HEK293 (cell line): ENCODE measurements at regions not wholly inside any gene's neighbourhood (a gene's known extent, or its start where the extent isn't known, plus 50 kb on each side); places are given as distances from the start of the nearest gene placed in this dataset.

Source experiments
- CTCF ChIA-PET: fragments of 350-600 bp; formaldehyde crosslinking; extraction: SDS; loops from one replicate; lab custom pipeline; 2021; ENCODE audit warnings: antibody characterized with exemption; lab: Yijun Ruan, JAX
- POLR2A ChIA-PET: fragments of 300-600 bp; formaldehyde crosslinking; extraction: SDS; loops from one replicate; lab custom pipeline; 2020; ENCODE audit warnings: antibody characterized with exemption, inconsistent platforms; lab: Yijun Ruan, JAX
- H3K27ac ChIP-seq: fragments of 200-500 bp; sonication (Bioruptor generic); 2 replicates; pipeline ENCODE4 v1.5.1; 2014; ENCODE audit warnings: low read depth, low read length, control low read depth, inconsistent platforms; ENCODE audit errors: extremely low read depth
- H3K36me3 ChIP-seq, 2 experiments: fragments of 200-500 bp in 1 of 2; sonication (Bioruptor generic) in 1 of 2; 1 replicate in 1 of 2; 2 replicates in 1 of 2; pipeline ENCODE4 v1.5.1; 2014 to 2017; ENCODE audit warnings: inconsistent platforms in 2 of 2, low read length in 2 of 2; ENCODE audit not compliant: control insufficient read depth in 2 of 2, insufficient read depth in 1 of 2
- H3K4me1 ChIP-seq: fragments of 200-500 bp; sonication (Bioruptor generic); 2 replicates; pipeline ENCODE4 v1.5.1; 2014; ENCODE audit warnings: mild to moderate bottlenecking, low read length, inconsistent platforms; ENCODE audit not compliant: control insufficient read depth, insufficient read depth
- H3K4me3 ChIP-seq: 2 replicates; pipeline ENCODE4 v1.5.1; 2011; ENCODE audit warnings: low read depth, mild to moderate bottlenecking, control low read depth, low read length, moderate library complexity
- H3K9me3 ChIP-seq: fragments of 200-500 bp; sonication (Bioruptor generic); 2 replicates; pipeline ENCODE4 v1.5.1; 2014; ENCODE audit warnings: low read depth, low read length, inconsistent platforms; ENCODE audit not compliant: control insufficient read depth, insufficient read depth
- BCL11B ChIP-seq: fragments of 450-650 bp; formaldehyde crosslinking; IDR thresholded peaks from 2 replicates; pipeline ENCODE4 v1.5.1; 2016; ENCODE audit warnings: low read depth, missing biosample characterization, missing genetic modification characterization
- HOXD13 ChIP-seq: sonication (generic); formaldehyde crosslinking; IDR thresholded peaks from 2 replicates; pipeline ENCODE4 v1.8.0; 2022; ENCODE audit warnings: missing genetic modification reagents, borderline replicate concordance
- KLF7 ChIP-seq: fragments of 450-650 bp; formaldehyde crosslinking; IDR thresholded peaks from 2 replicates; pipeline ENCODE4 v1.5.1; 2016; ENCODE audit warnings: missing biosample characterization, missing genetic modification characterization, borderline replicate concordance
- PBX3 ChIP-seq: sonication (generic); formaldehyde crosslinking; IDR thresholded peaks from 2 replicates; pipeline ENCODE4 v1.8.1; 2022; ENCODE audit warnings: mild to moderate bottlenecking, moderate library complexity, missing genetic modification reagents
- PRDM1 ChIP-seq: fragments of 450-650 bp; formaldehyde crosslinking; IDR thresholded peaks from 2 replicates; pipeline ENCODE4; 2016; ENCODE audit warnings: missing biosample characterization, missing genetic modification characterization
- SCRT2 ChIP-seq: fragments of 450-650 bp; formaldehyde crosslinking; IDR thresholded peaks from 2 replicates; pipeline ENCODE4 v1.5.1; 2016; ENCODE audit warnings: missing biosample characterization, missing genetic modification characterization
- SETDB1 ChIP-seq: IDR thresholded peaks from one replicate; pipeline ENCODE4 v1.6.1; 2017; ENCODE audit warnings: mild to moderate bottlenecking, low read length, moderate library complexity, mixed read lengths; ENCODE audit not compliant: insufficient read length
- SP3 ChIP-seq: fragments of 450-650 bp; formaldehyde crosslinking; IDR thresholded peaks from 2 replicates; pipeline ENCODE4 v1.5.1; 2016; ENCODE audit warnings: missing biosample characterization, missing genetic modification characterization
- TRIM28 ChIP-seq: IDR thresholded peaks from 2 replicates; pipeline ENCODE4 v1.6.1; 2011; ENCODE audit warnings: low read length, control low read depth, borderline replicate concordance
- ZBTB8A ChIP-seq: fragments of 450-650 bp; formaldehyde crosslinking; IDR thresholded peaks from 2 replicates; pipeline ENCODE4 v1.5.1; 2016; ENCODE audit warnings: missing biosample characterization, missing genetic modification characterization
- ZFP37 ChIP-seq: fragments of 450-650 bp; formaldehyde crosslinking; IDR thresholded peaks from 2 replicates; pipeline ENCODE4 v1.5.1; 2016; ENCODE audit warnings: missing biosample characterization, missing genetic modification characterization
- ZNF10 ChIP-seq: fragments of 450-650 bp; formaldehyde crosslinking; IDR thresholded peaks from 2 replicates; pipeline ENCODE4 v1.5.1; 2017; ENCODE audit warnings: missing biosample characterization, missing genetic modification characterization
- ZNF138 ChIP-seq: fragments of 450-650 bp; formaldehyde crosslinking; IDR thresholded peaks from 2 replicates; pipeline ENCODE4 v1.5.1; 2016; ENCODE audit warnings: missing biosample characterization, missing genetic modification characterization, borderline replicate concordance
- ZNF155 ChIP-seq: fragments of 450-650 bp; formaldehyde crosslinking; IDR thresholded peaks from 2 replicates; pipeline ENCODE4 v1.5.1; 2016; ENCODE audit warnings: missing biosample characterization, missing genetic modification characterization
- ZNF169 ChIP-seq: fragments of 450-650 bp; formaldehyde crosslinking; IDR thresholded peaks from 2 replicates; pipeline ENCODE4 v1.5.1; 2016; ENCODE audit warnings: missing biosample characterization, missing genetic modification characterization
- ZNF184 ChIP-seq: fragments of 450-650 bp; IDR thresholded peaks from 2 replicates; pipeline ENCODE4 v1.5.1; 2018; ENCODE audit warnings: missing biosample characterization, mild to moderate bottlenecking, missing genetic modification characterization
- ZNF248 ChIP-seq: fragments of 450-650 bp; formaldehyde crosslinking; IDR thresholded peaks from 2 replicates; pipeline ENCODE4 v1.5.1; 2017; ENCODE audit warnings: missing biosample characterization, missing genetic modification characterization
- ZNF266 ChIP-seq: fragments of 450-650 bp; formaldehyde crosslinking; IDR thresholded peaks from 2 replicates; pipeline ENCODE4 v1.5.1; 2016; ENCODE audit warnings: missing biosample characterization, missing genetic modification characterization, low read depth
- ZNF366 ChIP-seq: fragments of 450-650 bp; formaldehyde crosslinking; conservative IDR thresholded peaks from 2 replicates; pipeline ENCODE4 v1.5.1; 2016; ENCODE audit warnings: missing biosample characterization, missing genetic modification characterization
- ZNF394 ChIP-seq: fragments of 450-650 bp; formaldehyde crosslinking; IDR thresholded peaks from 2 replicates; pipeline ENCODE4 v1.5.1; 2016; ENCODE audit warnings: missing biosample characterization, missing genetic modification characterization, mild to moderate bottlenecking, moderate library complexity, borderline replicate concordance
- ZNF473 ChIP-seq: fragments of 450-650 bp; formaldehyde crosslinking; IDR thresholded peaks from 2 replicates; pipeline ENCODE4 v1.5.1; 2017; ENCODE audit warnings: missing biosample characterization, missing genetic modification characterization
- ZNF549 ChIP-seq: fragments of 450-650 bp; IDR thresholded peaks from 2 replicates; pipeline ENCODE4 v1.5.1; 2018; ENCODE audit warnings: missing biosample characterization, missing genetic modification characterization, mild to moderate bottlenecking, inconsistent platforms, moderate library complexity
- ZNF639 ChIP-seq: fragments of 450-650 bp; formaldehyde crosslinking; IDR thresholded peaks from 2 replicates; pipeline ENCODE4 v1.5.1; 2016; ENCODE audit warnings: missing biosample characterization, missing genetic modification characterization
- ZNF791 ChIP-seq: fragments of 450-650 bp; formaldehyde crosslinking; IDR thresholded peaks from 2 replicates; pipeline ENCODE4 v1.5.1; 2016; ENCODE audit warnings: missing biosample characterization, missing genetic modification characterization
- ZSCAN16 ChIP-seq: fragments of 450-650 bp; formaldehyde crosslinking; IDR thresholded peaks from 2 replicates; pipeline ENCODE4 v1.5.1; 2016; ENCODE audit warnings: missing biosample characterization, missing genetic modification characterization
- ZSCAN23 ChIP-seq: fragments of 450-650 bp; formaldehyde crosslinking; IDR thresholded peaks from 2 replicates; pipeline ENCODE4 v1.5.1; 2016; ENCODE audit warnings: missing biosample characterization, missing genetic modification characterization
- TF ChIP-seq, protein P1 (sequence below): fragments of 450-650 bp; formaldehyde crosslinking; IDR thresholded peaks from 2 replicates; pipeline ENCODE4 v1.5.1; 2016; ENCODE audit warnings: missing biosample characterization, missing genetic modification characterization

GRCh38 chr1:87981386-87981785 is 652.7 kb downstream of the LMO4 start:
- POLR2A ChIA-PET = no interaction called here

DNA sequence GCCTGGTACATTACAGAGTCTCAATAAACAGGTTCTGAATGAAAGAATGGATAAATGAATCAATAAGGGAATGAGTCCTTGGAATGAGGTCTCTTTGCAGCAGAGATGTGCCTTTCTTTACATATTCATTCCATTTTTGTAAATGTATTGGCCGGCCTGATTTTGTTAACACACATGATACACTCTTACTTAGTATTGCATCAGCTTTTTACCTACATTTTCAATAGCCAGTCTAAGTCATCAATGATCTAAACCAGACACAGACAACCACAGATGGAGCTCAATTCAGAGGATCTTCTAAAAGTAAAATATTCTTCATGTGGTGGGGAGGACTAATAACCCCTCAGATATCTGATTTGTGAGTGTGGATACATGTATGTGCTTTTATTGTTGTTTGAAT is 653.1 kb downstream of the LMO4 start:
- H3K36me3 ChIP-seq = no peaks in the 10 kb centered on the region
- TF ChIP-seq SETDB1 (peak; percentile 34), ZNF138 (tag by site-specific recombination) (no peak)
- TF ChIP-seq, protein P1, sequence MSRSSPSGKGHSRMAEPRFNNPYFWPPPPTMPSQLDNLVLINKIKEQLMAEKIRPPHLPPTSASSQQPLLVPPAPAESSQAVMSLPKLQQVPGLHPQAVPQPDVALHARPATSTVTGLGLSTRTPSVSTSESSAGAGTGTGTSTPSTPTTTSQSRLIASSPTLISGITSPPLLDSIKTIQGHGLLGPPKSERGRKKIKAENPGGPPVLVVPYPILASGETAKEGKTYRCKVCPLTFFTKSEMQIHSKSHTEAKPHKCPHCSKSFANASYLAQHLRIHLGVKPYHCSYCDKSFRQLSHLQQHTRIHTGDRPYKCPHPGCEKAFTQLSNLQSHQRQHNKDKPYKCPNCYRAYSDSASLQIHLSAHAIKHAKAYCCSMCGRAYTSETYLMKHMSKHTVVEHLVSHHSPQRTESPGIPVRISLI (tag by site-specific recombination) = no peak
- ChIA-PET POLR2A (no interaction called here), CTCF (interaction anchor here (1.2 kb wide), 1 partner anchor 28 kb away, joined by 4 read pairs; no protein-coding TSS in a partner anchor)
- H3K4me3 ChIP-seq = no peak overlapping the region
- no peaks in the 10 kb centered on the region for H3K9me3 ChIP-seq
- H3K27ac ChIP-seq = no peak overlapping the region
- no peaks in the 10 kb centered on the region; the same call in 1 of the 2 replicates for H3K4me1 ChIP-seq

More at GRCh38 chr1:87981386-87981785, 652.7 kb downstream of the LMO4 start:
- no peak overlapping the region for H3K27ac ChIP-seq
- H3K4me3 ChIP-seq = no peak overlapping the region
- H3K36me3 ChIP-seq = no peaks in the 10 kb centered on the region
- CTCF ChIA-PET = interaction anchor here (1.2 kb wide), 1 partner anchor 27 kb away, joined by 4 read pairs; no protein-coding TSS in a partner anchor
- TF ChIP-seq ZNF366 (tag by site-specific recombination) (no peak), KLF7 (no peak), PRDM1 (no peak), ZNF169 (no peak), ZNF791 (tag by site-specific recombination) (no peak), ZSCAN23 (tag by site-specific recombination) (no peak), ZNF184 (no peak), SP3 (tag by site-specific recombination) (no peak), ZFP37 (tag by site-specific recombination) (no peak), ZSCAN16 (tag by site-specific recombination) (no peak), ZNF549 (no peak), ZNF473 (tag by site-specific recombination) (no peak), ZNF266 (tag by site-specific recombination) (no peak), BCL11B (tag by site-specific recombination) (no peak), ZNF394 (no peak), ZNF248 (tag by site-specific recombination) (no peak), PBX3 (CRISPR knock-in tag) (no peak), ZBTB8A (tag by site-specific recombination) (no peak), HOXD13 (CRISPR knock-in tag) (no peak), ZNF10 (no peak)
- TF ChIP-seq, all 188 proteins: peak for 0
- Histone ChIP-seq H3K9me3 (no peaks in the 10 kb centered on the region), H3K4me1 (no peaks in the 10 kb centered on the region; the same call in 1 of the 2 replicates)

GRCh38 chr1:87983841-87984240 is 655.2 kb downstream of the LMO4 start:
- CTCF ChIA-PET = interaction anchor here (0.5 kb wide), 1 partner anchor 13 kb away, joined by 3 read pairs; no protein-coding TSS in a partner anchor
- no peak overlapping the region for H3K27ac ChIP-seq

More at GRCh38 chr1:87983841-87984240, 655.2 kb downstream of the LMO4 start:
- Histone ChIP-seq H3K36me3 (no peaks in the 10 kb centered on the region), H3K4me1 (no peaks in the 10 kb centered on the region; the same call in 1 of the 2 replicates), H3K9me3 (no peaks in the 10 kb centered on the region), H3K4me3 (no peak overlapping the region)
- no peak for TF ChIP-seq TRIM28
- no peak for TF ChIP-seq ZNF639
- TF ChIP-seq ZNF155 (tag by site-specific recombination) = no peak
- no peak for TF ChIP-seq SCRT2
- POLR2A ChIA-PET = no interaction called here
